ENCODE measurements at regions not wholly inside any gene's neighbourhood (a gene's known extent, or its start where the extent isn't known, plus 50 kb on each side); places are given as distances from the start of the nearest gene placed in this dataset.

- TF ChIP-seq CTCF (IDR thresholded peaks at IDR 0.05; ENCODE audit: borderline replicate concordance, extremely low read depth, low read length, poor library complexity, severe bottlenecking) (no peak), EZH2 (IDR thresholded peaks at IDR 0.05; ENCODE audit: borderline replicate concordance, low read depth, low read length, severe bottlenecking) (no peak)
These were observed 376.2 kb upstream of the C1orf174 start for GRCh38 chr1:4276238-4276637.

Data from DND-41 (cell line).